Caco-2 (cell line): ENCODE measurements at regions not wholly inside any gene's neighbourhood (a gene's known extent, or its start where the extent isn't known, plus 50 kb on each side); places are given as distances from the start of the nearest gene placed in this dataset.

Experiments
- BruUV-seq: library from RNA; stranded (reverse); fragments of 400-500 nt; replicated peaks from 2 replicates; lab custom pipeline; 2021; lab: Mats Ljungman, UMichigan
- CTCF ChIA-PET: fragments of 300-600 bp; sonication (Branson Sonifier 250); formaldehyde crosslinking; loops from one replicate; lab custom pipeline; 2022; ENCODE audit warnings: antibody characterized with exemption; lab: Charles Lee
- POLR2A ChIA-PET: fragments of 300-600 bp; sonication (Branson Sonifier 250); formaldehyde crosslinking; loops from one replicate; lab custom pipeline; 2022; ENCODE audit warnings: antibody characterized with exemption; lab: Charles Lee
- DNase-seq, 2 experiments: peaks; one replicate each; pipeline versions ENCODE4 v3.0.0 to v3.0.0-alpha.2; 2020 to 2022
- H3K27me3 ChIP-seq: replicated peaks from 2 replicates; pipeline ENCODE4 v1.6.0; 2011; ENCODE audit warnings: low read length; ENCODE audit not compliant: control insufficient read depth, insufficient read depth
- H3K36me3 ChIP-seq: 2 replicates; pipeline ENCODE4 v1.5.1; 2011; ENCODE audit warnings: low read length; ENCODE audit not compliant: control insufficient read depth, insufficient read depth
- H3K4me1 ChIP-seq: fragments of 250-450 bp; sonication (Bioruptor Pico); 2 replicates; pipeline ENCODE4 v1.5.1; 2020; ENCODE audit warnings: mild to moderate bottlenecking
- H3K4me3 ChIP-seq: 2 replicates; pipeline ENCODE4 v1.5.1; 2011; ENCODE audit warnings: low read depth, mild to moderate bottlenecking, control low read depth, low read length
- H3K9me3 ChIP-seq: fragments of 250-450 bp; sonication (Bioruptor Pico); 2 replicates; pipeline ENCODE4 v1.5.1; 2020; ENCODE audit warnings: mild to moderate bottlenecking, moderate library complexity
- H3K27ac Mint-ChIP-seq: one replicate; pipeline ENCODE4 v1.8.0; 2022; ENCODE audit warnings: mixed read lengths; ENCODE audit not compliant: unreplicated experiment
- H3K27me3 Mint-ChIP-seq: one replicate; pipeline ENCODE4 v1.8.0; 2022; ENCODE audit warnings: mixed read lengths; ENCODE audit not compliant: insufficient read depth, unreplicated experiment
- H3K36me3 Mint-ChIP-seq: one replicate; pipeline ENCODE4 v1.8.0; 2022; ENCODE audit warnings: mild to moderate bottlenecking, mixed read lengths; ENCODE audit not compliant: insufficient read depth, unreplicated experiment
- H3K4me1 Mint-ChIP-seq: one replicate; pipeline ENCODE4 v1.8.0; 2022; ENCODE audit warnings: low read depth, mixed read lengths; ENCODE audit not compliant: unreplicated experiment
- H3K4me3 Mint-ChIP-seq: one replicate; pipeline ENCODE4 v1.8.0; 2022; ENCODE audit warnings: mild to moderate bottlenecking, moderate library complexity, mixed read lengths; ENCODE audit not compliant: unreplicated experiment
- H3K9me3 Mint-ChIP-seq: one replicate; pipeline ENCODE4 v1.8.0; 2022; ENCODE audit warnings: mixed read lengths; ENCODE audit not compliant: unreplicated experiment
- intact Hi-C: fragments of 100-400 bp; cut with micrococcal nuclease; formaldehyde crosslinking; loops from one replicate; pipeline ENCODE4 v1.10.0; 2022; ENCODE audit not compliant: unreplicated experiment
- TF ChIP-seq, protein P1 (sequence below), 2 experiments: fragments of 200-600 bp in 1 of 2; IDR thresholded peaks; 1 replicate in 1 of 2; 2 replicates in 1 of 2; pipeline versions ENCODE4 v1.5.1 to v1.8.0; 2011 to 2022; ENCODE audit warnings: antibody characterized with exemption in 1 of 2, control low read depth in 1 of 2, inconsistent platforms in 1 of 2, low read depth in 1 of 2, low read length in 1 of 2, mild to moderate bottlenecking in 1 of 2, moderate library complexity in 1 of 2; ENCODE audit not compliant: insufficient read depth in 1 of 2, severe bottlenecking in 1 of 2, unreplicated experiment in 1 of 2

DNA sequence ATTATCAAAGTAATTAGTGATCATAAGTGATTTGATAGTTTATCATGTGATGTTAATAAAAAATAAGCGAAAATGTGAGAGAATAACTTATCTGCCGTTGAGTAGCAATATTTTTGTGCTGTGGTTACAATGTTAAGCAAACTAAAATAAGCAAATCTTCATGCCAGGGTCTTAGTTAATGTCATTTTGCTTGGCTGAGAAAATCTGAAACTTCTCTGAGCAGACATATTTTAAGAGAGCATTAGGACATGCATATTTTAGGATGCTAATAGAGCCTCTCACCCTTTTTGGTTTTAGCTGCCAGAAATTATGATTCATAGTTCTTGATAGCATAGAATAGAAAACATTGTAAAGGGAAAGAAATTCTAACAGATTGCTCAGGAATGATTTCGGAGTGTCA is 233.5 kb upstream of the ZEB2 start:
- Histone ChIP-seq H3K4me1 (no peaks in the 10 kb centered on the region), H3K9me3 (peaks cover 15% of the 10 kb centered on the region), H3K4me3 (no peak overlapping the region), H3K27me3 (no peaks in the 10 kb centered on the region), H3K36me3 (no peaks in the 10 kb centered on the region)
- no peaks in the 10 kb centered on the region for H3K36me3 Mint-ChIP-seq
- H3K4me3 Mint-ChIP-seq = no peak overlapping the region
- DNase-seq = no peak
- POLR2A ChIA-PET = no interaction called here
- no peak overlapping the region for H3K27ac Mint-ChIP-seq
- peaks cover 25% of the 10 kb centered on the region for H3K9me3 Mint-ChIP-seq
- intact Hi-C loops = no loop called here
- H3K27me3 Mint-ChIP-seq = no peaks in the 10 kb centered on the region
- CTCF ChIA-PET = no interaction called here
- no peaks in the 10 kb centered on the region for H3K4me1 Mint-ChIP-seq
- no TSS peak for BruUV-seq
- TF ChIP-seq, protein P1, sequence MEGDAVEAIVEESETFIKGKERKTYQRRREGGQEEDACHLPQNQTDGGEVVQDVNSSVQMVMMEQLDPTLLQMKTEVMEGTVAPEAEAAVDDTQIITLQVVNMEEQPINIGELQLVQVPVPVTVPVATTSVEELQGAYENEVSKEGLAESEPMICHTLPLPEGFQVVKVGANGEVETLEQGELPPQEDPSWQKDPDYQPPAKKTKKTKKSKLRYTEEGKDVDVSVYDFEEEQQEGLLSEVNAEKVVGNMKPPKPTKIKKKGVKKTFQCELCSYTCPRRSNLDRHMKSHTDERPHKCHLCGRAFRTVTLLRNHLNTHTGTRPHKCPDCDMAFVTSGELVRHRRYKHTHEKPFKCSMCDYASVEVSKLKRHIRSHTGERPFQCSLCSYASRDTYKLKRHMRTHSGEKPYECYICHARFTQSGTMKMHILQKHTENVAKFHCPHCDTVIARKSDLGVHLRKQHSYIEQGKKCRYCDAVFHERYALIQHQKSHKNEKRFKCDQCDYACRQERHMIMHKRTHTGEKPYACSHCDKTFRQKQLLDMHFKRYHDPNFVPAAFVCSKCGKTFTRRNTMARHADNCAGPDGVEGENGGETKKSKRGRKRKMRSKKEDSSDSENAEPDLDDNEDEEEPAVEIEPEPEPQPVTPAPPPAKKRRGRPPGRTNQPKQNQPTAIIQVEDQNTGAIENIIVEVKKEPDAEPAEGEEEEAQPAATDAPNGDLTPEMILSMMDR (IDR thresholded peaks at IDR 0.05; ENCODE audit: insufficient read depth in 1 of 2, low read depth in 1 of 2, low read length in 1 of 2, severe bottlenecking in 1 of 2, unreplicated experiment in 1 of 2) = no peak

DNA sequence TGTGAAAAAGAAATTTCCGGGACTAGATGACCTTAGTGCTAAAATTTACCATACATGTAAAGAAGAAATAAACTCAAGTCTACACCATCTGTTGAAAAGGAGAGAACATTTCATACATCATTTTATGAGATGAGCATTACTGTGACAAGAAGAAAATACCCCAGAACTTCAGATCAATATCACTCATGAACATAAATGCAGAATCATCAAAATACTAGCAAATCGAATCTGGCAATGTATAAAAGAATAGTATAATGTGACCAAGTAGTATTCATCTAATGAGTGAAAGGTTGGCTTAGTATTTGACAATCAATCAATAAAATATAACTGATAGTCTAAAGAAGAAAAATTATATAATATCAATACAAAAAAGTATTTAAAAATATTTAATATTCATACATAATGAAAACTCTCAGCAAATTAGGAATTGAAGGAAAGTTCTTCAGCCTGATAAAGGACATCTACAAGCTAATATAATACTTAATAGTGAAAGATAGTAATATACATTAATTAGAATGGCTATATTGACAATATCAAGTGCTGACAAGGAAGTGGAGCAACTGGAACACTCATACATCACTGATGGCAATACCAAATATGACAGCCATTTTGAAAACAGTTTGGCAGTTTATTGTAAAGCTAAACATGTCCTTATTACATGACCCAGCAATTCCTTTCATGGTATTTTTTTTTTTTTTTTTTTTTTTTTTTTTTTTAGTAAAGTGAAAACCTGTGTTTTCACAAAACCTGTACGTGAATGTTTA is 231.4 kb upstream of the ZEB2 start:
- BruUV-seq = no TSS peak
- Mint-ChIP-seq H3K27ac (no peak overlapping the region), H3K27me3 (no peaks in the 10 kb centered on the region), H3K9me3 (peaks cover 46% of the 10 kb centered on the region), H3K4me1 (no peaks in the 10 kb centered on the region), H3K4me3 (no peak overlapping the region), H3K36me3 (no peaks in the 10 kb centered on the region)
- POLR2A ChIA-PET = no interaction called here
- DNase-seq = no peak
- CTCF ChIA-PET = no interaction called here
- H3K4me1 ChIP-seq = no peaks in the 10 kb centered on the region
- intact Hi-C loops = no loop called here
- H3K4me3 ChIP-seq = no peak overlapping the region
- H3K36me3 ChIP-seq = no peaks in the 10 kb centered on the region
- peaks cover 15% of the 10 kb centered on the region for H3K9me3 ChIP-seq
- TF ChIP-seq, protein P1 (IDR thresholded peaks at IDR 0.05; ENCODE audit: insufficient read depth in 1 of 2, low read depth in 1 of 2, low read length in 1 of 2, severe bottlenecking in 1 of 2, unreplicated experiment in 1 of 2) = no peak
- H3K27me3 ChIP-seq = no peaks in the 10 kb centered on the region

DNA sequence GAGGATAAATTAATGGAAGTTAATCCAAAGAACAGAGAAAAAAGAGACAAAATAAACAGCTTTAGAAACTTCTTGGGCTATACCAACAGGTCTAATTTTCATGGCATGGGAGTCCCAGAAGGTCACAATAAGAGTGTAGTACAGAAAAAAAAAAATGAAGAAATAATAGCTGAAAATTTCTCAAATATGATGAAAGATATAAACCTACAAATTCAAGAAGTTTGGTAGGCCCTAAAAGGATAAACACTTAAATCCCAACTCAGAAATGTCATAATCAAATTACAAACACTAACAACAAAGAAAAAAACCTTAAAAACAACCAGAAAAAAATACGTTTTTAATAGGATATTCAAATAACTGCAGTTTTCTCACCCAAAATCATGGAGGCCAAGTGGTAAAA is 229.3 kb upstream of the ZEB2 start:
- Histone ChIP-seq H3K4me1 (no peaks in the 10 kb centered on the region), H3K27me3 (no peaks in the 10 kb centered on the region), H3K9me3 (peaks cover 15% of the 10 kb centered on the region), H3K4me3 (no peak overlapping the region), H3K36me3 (no peaks in the 10 kb centered on the region)
- no peak for DNase-seq
- Mint-ChIP-seq H3K4me1 (no peaks in the 10 kb centered on the region), H3K4me3 (no peak overlapping the region), H3K36me3 (no peaks in the 10 kb centered on the region), H3K27me3 (no peaks in the 10 kb centered on the region), H3K9me3 (peaks cover 53% of the 10 kb centered on the region), H3K27ac (no peak overlapping the region)
- TF ChIP-seq, protein P1 (IDR thresholded peaks at IDR 0.05; ENCODE audit: insufficient read depth in 1 of 2, low read depth in 1 of 2, low read length in 1 of 2, severe bottlenecking in 1 of 2, unreplicated experiment in 1 of 2) = no peak
- BruUV-seq = no TSS peak
- intact Hi-C loops = no loop called here
- ChIA-PET POLR2A (no interaction called here), CTCF (no interaction called here)
